ENCODE measurements at regions not wholly inside any gene's neighbourhood (a gene's known extent, or its start where the extent isn't known, plus 50 kb on each side); places are given as distances from the start of the nearest gene placed in this dataset.

DNA sequence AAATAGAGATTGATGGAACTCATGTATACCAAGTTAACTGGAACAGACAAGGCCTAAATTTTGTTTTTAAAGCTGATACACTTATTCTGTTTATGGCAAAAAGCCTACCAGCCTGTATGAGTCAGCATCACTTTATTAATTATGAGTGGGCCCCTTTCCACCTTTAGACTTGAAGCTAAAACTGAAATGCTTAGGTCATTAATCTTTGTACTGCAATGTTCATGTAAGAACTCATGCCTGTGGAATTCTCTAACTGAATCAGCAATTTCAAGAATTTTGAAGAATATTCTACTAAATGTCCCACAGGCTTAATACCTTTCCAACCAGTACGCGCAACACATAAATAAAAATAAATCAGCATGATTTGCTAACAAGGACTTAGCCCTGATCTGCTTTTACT is 140.2 kb upstream of the PHACTR1 start:
- Histone ChIP-seq H3K4me1 (ENCODE audit: low read length) (no peaks in the 10 kb centered on the region), H3K79me2 (ENCODE audit: low read length) (no peaks in the 10 kb centered on the region), H3K36me3 (ENCODE audit: insufficient read depth, low read length) (no peaks in the 10 kb centered on the region), H3K9ac (ENCODE audit: low read length) (no peak overlapping the region), H3K27ac (ENCODE audit: low read length) (no peak overlapping the region), H3K9me2 (replicated peaks; ENCODE audit: insufficient read depth, low read length) (no peaks in the 10 kb centered on the region), H3K4me2 (ENCODE audit: low read depth, low read length, poor library complexity, severe bottlenecking) (no peak overlapping the region), H2AFZ (ENCODE audit: low read length) (no peak overlapping the region), H3K9me3 (ENCODE audit: low read length) (no peaks in the 10 kb centered on the region), H3K4me3 (ENCODE audit: low read length) (no peak overlapping the region), H4K20me1 (ENCODE audit: insufficient read depth, low read depth, low read length) (no peaks in the 10 kb centered on the region), H3K27me3 (ENCODE audit: low read length) (no peaks in the 10 kb centered on the region)
- DNase-seq: no peak

DNA sequence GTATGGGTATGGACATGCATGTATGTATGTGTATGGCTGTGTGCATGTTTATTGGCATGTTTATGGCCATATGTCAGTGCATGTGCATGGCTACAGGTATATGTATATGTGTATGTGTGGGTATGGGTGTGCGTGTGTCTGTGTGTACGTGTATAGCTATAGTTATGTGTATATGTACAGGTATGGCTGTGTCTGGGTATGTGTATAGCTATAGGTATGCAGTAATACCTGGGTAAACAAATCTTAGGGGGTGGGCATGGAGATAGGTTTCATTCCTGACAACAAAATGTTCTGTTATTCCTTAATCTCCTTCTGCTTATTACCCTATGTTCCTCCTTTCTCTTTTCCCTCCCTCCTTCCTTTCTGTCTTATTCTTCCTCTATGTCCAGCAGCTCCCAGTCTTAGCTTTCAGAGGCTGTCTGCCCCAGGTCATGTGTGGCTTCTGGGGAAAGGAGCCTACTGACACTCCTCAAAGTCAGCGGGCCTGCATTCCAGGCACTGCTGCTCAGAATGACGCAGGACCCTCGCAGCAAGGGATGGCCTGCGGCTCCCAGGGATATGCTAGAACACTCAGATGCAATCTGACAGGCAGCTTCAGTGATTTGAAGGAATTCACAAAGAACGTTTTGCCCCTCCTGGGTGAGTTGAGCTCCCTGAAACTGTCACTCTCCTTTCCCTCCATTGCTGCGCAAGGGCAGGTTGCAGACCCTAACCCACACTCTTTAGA is 139.3 kb upstream of the PHACTR1 start:
- Histone ChIP-seq H3K9ac (ENCODE audit: low read length) (no peak overlapping the region), H3K27ac (ENCODE audit: low read length) (no peak overlapping the region), H3K27me3 (ENCODE audit: low read length) (no peaks in the 10 kb centered on the region), H3K9me3 (ENCODE audit: low read length) (no peaks in the 10 kb centered on the region), H4K20me1 (ENCODE audit: insufficient read depth, low read depth, low read length) (no peaks in the 10 kb centered on the region), H3K36me3 (ENCODE audit: insufficient read depth, low read length) (no peaks in the 10 kb centered on the region), H3K4me1 (ENCODE audit: low read length) (peaks cover 2% of the 10 kb centered on the region), H3K79me2 (ENCODE audit: low read length) (no peaks in the 10 kb centered on the region), H3K4me3 (ENCODE audit: low read length) (no peak overlapping the region), H3K9me2 (replicated peaks; ENCODE audit: insufficient read depth, low read length) (no peaks in the 10 kb centered on the region), H2AFZ (ENCODE audit: low read length) (no peak overlapping the region), H3K4me2 (ENCODE audit: low read depth, low read length, poor library complexity, severe bottlenecking) (no peak overlapping the region)
- DNase-seq: no peak

DNA sequence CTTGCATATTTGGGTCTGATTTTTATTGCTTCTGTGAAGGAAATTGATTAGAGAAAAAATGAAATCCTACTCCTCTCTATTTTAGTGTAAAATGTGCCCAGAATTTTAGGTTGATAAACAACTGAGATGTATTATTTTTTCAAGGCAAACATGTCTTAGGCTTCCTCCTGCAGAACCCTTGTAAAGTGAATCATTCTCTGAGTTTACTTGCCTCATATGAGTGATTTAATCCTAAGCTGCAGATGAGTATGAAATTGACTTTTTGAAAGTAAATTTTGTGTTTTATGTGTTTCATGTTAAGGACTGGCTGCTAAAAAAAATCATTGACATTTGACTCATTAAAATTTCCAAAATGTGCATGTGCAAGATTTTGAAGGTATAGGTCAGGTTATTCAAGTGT is 138.5 kb upstream of the PHACTR1 start:
- Histone ChIP-seq H3K27ac (ENCODE audit: low read length) (no peak overlapping the region), H2AFZ (ENCODE audit: low read length) (no peak overlapping the region), H3K36me3 (ENCODE audit: insufficient read depth, low read length) (no peaks in the 10 kb centered on the region), H3K9me3 (ENCODE audit: low read length) (no peaks in the 10 kb centered on the region), H3K9ac (ENCODE audit: low read length) (no peak overlapping the region), H3K27me3 (ENCODE audit: low read length) (no peaks in the 10 kb centered on the region), H3K4me2 (ENCODE audit: low read depth, low read length, poor library complexity, severe bottlenecking) (no peak overlapping the region), H3K4me3 (ENCODE audit: low read length) (no peak overlapping the region), H3K79me2 (ENCODE audit: low read length) (no peaks in the 10 kb centered on the region), H3K9me2 (replicated peaks; ENCODE audit: insufficient read depth, low read length) (no peaks in the 10 kb centered on the region), H4K20me1 (ENCODE audit: insufficient read depth, low read depth, low read length) (no peaks in the 10 kb centered on the region), H3K4me1 (ENCODE audit: low read length) (peaks cover 6% of the 10 kb centered on the region)
- DNase-seq: no peak

DNA sequence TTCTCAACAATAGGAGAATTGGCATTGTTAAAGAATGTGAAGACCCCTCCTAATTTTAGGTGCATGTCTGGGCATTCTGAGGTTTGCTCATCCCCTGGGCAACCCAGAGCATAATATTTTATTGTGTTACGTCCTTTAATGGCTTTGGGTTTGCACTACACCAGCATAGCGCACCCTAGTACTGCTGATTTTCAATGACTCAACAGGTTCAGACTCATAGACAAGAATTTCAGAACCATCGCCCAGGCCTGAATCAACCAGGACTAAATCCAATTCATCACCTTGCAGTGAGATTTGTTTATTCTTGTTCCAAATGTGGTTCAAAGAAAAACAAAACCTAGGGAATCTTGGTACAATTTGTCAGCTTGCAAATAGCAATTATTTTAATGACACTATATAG is 137.8 kb upstream of the PHACTR1 start:
- H3K79me2 ChIP-seq (ENCODE audit: low read length): no peaks in the 10 kb centered on the region
- H3K27ac ChIP-seq (ENCODE audit: low read length): no peak overlapping the region
- no peaks in the 10 kb centered on the region for H3K36me3 ChIP-seq (ENCODE audit: insufficient read depth, low read length)
- no peaks in the 10 kb centered on the region for H3K9me2 ChIP-seq (replicated peaks; ENCODE audit: insufficient read depth, low read length)
- H3K9ac ChIP-seq (ENCODE audit: low read length): no peak overlapping the region
- DNase-seq: no peak
- no peak overlapping the region for H3K4me2 ChIP-seq (ENCODE audit: low read depth, low read length, poor library complexity, severe bottlenecking)
- H3K9me3 ChIP-seq (ENCODE audit: low read length): no peaks in the 10 kb centered on the region
- H3K27me3 ChIP-seq (ENCODE audit: low read length): no peaks in the 10 kb centered on the region
- H2AFZ ChIP-seq (ENCODE audit: low read length): no peak overlapping the region
- no peak overlapping the region for H3K4me3 ChIP-seq (ENCODE audit: low read length)
- peaks cover 6% of the 10 kb centered on the region for H3K4me1 ChIP-seq (ENCODE audit: low read length)
- H4K20me1 ChIP-seq (ENCODE audit: insufficient read depth, low read depth, low read length): no peaks in the 10 kb centered on the region

DNA sequence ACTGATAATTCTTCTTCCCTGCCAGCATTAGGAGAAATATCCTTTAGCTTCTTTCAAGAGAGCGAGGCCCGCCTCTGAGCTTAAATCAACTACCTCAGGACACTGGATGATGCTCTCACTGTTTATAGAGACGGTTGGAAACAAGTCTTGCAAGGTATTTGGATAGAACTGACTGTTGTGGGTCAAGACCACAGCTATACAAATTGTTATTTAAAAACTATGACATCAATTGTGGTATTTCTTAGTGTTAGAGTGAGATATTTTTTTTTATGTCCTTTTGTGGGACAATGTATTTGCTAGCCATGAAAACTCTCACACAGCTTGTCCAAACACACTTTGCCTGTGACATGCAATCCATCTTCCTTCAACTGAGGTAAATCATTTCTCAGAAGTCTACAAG is 136.3 kb upstream of the PHACTR1 start:
- Histone ChIP-seq H3K4me2 (ENCODE audit: low read depth, low read length, poor library complexity, severe bottlenecking) (no peak overlapping the region), H3K27me3 (ENCODE audit: low read length) (no peaks in the 10 kb centered on the region), H3K4me1 (ENCODE audit: low read length) (peaks cover 6% of the 10 kb centered on the region), H3K9me2 (replicated peaks; ENCODE audit: insufficient read depth, low read length) (no peaks in the 10 kb centered on the region), H2AFZ (ENCODE audit: low read length) (no peak overlapping the region), H3K4me3 (ENCODE audit: low read length) (no peak overlapping the region), H3K79me2 (ENCODE audit: low read length) (no peaks in the 10 kb centered on the region), H4K20me1 (ENCODE audit: insufficient read depth, low read depth, low read length) (no peaks in the 10 kb centered on the region), H3K36me3 (ENCODE audit: insufficient read depth, low read length) (no peaks in the 10 kb centered on the region), H3K9ac (ENCODE audit: low read length) (no peak overlapping the region), H3K27ac (ENCODE audit: low read length) (no peak overlapping the region), H3K9me3 (ENCODE audit: low read length) (no peaks in the 10 kb centered on the region)
- no peak for DNase-seq

DNA sequence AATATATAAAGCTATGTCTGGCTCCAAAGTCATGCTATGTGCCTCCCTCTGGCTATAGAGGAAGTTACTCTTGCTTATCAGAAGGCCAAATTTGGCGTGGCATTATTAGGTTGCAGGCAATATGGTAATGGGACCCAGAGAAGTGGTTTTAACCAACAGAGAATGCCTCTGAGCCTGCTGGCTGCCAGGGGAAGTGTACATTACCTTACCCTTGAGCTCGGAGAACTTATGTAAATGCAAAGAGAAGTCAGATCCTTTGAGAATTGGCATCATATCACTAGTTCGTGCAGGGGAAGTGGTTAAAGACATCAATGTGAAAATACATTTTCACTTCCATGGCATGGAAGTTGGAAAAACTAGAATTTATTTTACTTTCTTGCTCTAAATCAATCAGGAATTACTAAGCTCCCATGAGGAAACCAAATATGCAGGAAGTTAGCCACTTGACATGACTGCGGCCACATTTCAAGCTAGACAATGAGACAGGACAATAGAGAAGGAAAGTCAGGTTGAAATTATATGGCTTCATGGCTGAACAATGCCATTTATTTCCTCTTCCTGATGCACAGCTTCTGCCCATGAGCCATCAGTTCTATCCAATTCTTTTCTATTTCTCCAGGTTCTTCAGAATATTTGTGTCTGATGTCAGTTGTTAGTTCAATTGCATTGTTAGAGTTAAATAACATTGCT is 134.0 kb upstream of the PHACTR1 start:
- no peaks in the 10 kb centered on the region for H3K27me3 ChIP-seq (ENCODE audit: low read length)

DNA sequence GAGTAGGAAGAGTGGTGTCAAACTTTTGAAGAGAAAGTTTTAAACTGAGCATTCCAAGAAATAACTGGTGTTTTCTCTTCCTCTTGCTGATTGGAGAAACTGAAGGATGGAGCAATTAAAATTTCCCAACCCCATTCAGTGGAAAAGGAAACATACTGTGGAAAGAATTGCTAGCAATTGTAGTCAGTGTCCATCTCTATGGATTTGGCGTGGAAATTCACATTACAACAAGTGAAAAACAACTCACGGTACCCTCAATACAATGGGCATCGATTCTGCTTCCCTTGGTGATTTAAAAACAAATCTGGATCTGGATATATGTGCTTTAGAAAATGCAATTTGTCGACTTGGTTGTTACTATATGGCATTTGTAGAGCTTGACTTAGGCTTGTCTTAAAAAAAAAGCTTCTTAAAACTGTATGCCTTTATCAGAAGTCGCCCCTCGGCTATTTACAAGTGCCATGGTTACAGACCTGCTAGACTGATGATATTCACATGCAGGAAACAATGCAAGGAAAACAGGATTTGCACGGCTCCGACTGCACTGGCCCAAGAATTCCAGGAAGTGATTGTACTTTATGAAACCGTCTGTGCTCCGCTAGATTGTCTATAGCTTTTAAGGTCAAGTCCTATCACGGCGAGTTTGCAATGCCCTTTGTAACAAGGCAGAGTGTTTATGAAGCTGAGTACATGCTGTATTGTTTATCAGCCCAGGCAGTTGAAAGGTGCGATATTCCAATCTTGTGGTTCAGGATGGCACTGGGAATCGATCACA is 131.7 kb upstream of the PHACTR1 start:
- H3K27me3 ChIP-seq (ENCODE audit: low read length): no peaks in the 10 kb centered on the region
- H3K4me2 ChIP-seq (ENCODE audit: low read depth, low read length, poor library complexity, severe bottlenecking): no peak overlapping the region
- DNase-seq: no peak
- no peaks in the 10 kb centered on the region for H3K9me2 ChIP-seq (replicated peaks; ENCODE audit: insufficient read depth, low read length)
- peaks cover 6% of the 10 kb centered on the region for H3K4me1 ChIP-seq (ENCODE audit: low read length)
- H2AFZ ChIP-seq (ENCODE audit: low read length): no peak overlapping the region
- H4K20me1 ChIP-seq (ENCODE audit: insufficient read depth, low read depth, low read length): no peaks in the 10 kb centered on the region
- H3K36me3 ChIP-seq (ENCODE audit: insufficient read depth, low read length): no peaks in the 10 kb centered on the region
- H3K9me3 ChIP-seq (ENCODE audit: low read length): no peaks in the 10 kb centered on the region
- H3K79me2 ChIP-seq (ENCODE audit: low read length): no peaks in the 10 kb centered on the region
- no peak overlapping the region for H3K4me3 ChIP-seq (ENCODE audit: low read length)
- H3K27ac ChIP-seq (ENCODE audit: low read length): no peak overlapping the region
- no peak overlapping the region for H3K9ac ChIP-seq (ENCODE audit: low read length)

More for the DNA sequence above, 134.0 kb upstream of the PHACTR1 start:
- Histone ChIP-seq H3K79me2 (ENCODE audit: low read length) (no peaks in the 10 kb centered on the region), H3K27ac (ENCODE audit: low read length) (no peak overlapping the region), H3K36me3 (ENCODE audit: insufficient read depth, low read length) (no peaks in the 10 kb centered on the region), H3K4me1 (ENCODE audit: low read length) (peaks cover 6% of the 10 kb centered on the region), H3K9me2 (replicated peaks; ENCODE audit: insufficient read depth, low read length) (no peaks in the 10 kb centered on the region), H3K9ac (ENCODE audit: low read length) (no peak overlapping the region), H2AFZ (ENCODE audit: low read length) (no peak overlapping the region), H3K4me3 (ENCODE audit: low read length) (no peak overlapping the region), H4K20me1 (ENCODE audit: insufficient read depth, low read depth, low read length) (no peaks in the 10 kb centered on the region), H3K4me2 (ENCODE audit: low read depth, low read length, poor library complexity, severe bottlenecking) (no peak overlapping the region), H3K9me3 (ENCODE audit: low read length) (no peaks in the 10 kb centered on the region)
- DNase-seq: peak; percentile 49

DNA sequence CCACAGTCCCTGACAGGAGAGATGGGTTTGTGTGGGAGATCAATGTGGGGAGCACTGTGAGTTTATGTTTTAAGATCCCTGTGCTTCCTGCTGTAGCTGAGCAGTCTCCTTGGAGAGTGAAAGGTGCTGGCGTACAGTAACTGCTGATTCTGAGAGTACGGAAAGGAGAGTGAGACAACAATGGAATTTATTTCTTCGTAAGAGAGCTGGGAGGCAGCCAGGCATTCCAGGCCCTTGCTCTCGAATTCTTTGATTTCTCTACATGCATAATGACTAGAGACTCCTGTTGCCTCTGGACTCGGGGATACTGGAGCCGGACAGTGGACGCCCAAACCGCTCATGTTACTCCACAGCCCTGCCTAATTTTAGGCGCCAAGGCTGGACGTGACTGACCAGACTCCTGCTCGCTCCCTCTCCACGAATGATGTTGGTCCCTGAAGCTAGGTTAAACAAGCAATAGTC is 131.0 kb upstream of the PHACTR1 start:
- no peak overlapping the region for H3K27ac ChIP-seq (ENCODE audit: low read length)
- no peaks in the 10 kb centered on the region for H3K9me3 ChIP-seq (ENCODE audit: low read length)
- H3K9ac ChIP-seq (ENCODE audit: low read length): no peak overlapping the region
- H4K20me1 ChIP-seq (ENCODE audit: insufficient read depth, low read depth, low read length): no peaks in the 10 kb centered on the region
- no peak overlapping the region for H3K4me3 ChIP-seq (ENCODE audit: low read length)
- no peaks in the 10 kb centered on the region for H3K27me3 ChIP-seq (ENCODE audit: low read length)
- H3K4me2 ChIP-seq (ENCODE audit: low read depth, low read length, poor library complexity, severe bottlenecking): no peak overlapping the region
- peaks cover 6% of the 10 kb centered on the region for H3K4me1 ChIP-seq (ENCODE audit: low read length)
- DNase-seq: no peak
- H3K79me2 ChIP-seq (ENCODE audit: low read length): no peaks in the 10 kb centered on the region
- no peaks in the 10 kb centered on the region for H3K36me3 ChIP-seq (ENCODE audit: insufficient read depth, low read length)
- no peaks in the 10 kb centered on the region for H3K9me2 ChIP-seq (replicated peaks; ENCODE audit: insufficient read depth, low read length)
- no peak overlapping the region for H2AFZ ChIP-seq (ENCODE audit: low read length)
